ENCODE measurements at regions not wholly inside any gene's neighbourhood (a gene's known extent, or its start where the extent isn't known, plus 50 kb on each side); places are given as distances from the start of the nearest gene placed in this dataset.
"Not testable (repeated sequence)": the region's sequence is repeated elsewhere in the genome, so short reads cannot be mapped to it uniquely, and the experiment has no call there.

GRCh38 chr6:25176466-25176865 lies 102.7 kb upstream of the CARMIL1 start:
- DNase-seq (ENCODE audit: low read depth in 1 of 2, low spot score in 1 of 2): no peak

DNA sequence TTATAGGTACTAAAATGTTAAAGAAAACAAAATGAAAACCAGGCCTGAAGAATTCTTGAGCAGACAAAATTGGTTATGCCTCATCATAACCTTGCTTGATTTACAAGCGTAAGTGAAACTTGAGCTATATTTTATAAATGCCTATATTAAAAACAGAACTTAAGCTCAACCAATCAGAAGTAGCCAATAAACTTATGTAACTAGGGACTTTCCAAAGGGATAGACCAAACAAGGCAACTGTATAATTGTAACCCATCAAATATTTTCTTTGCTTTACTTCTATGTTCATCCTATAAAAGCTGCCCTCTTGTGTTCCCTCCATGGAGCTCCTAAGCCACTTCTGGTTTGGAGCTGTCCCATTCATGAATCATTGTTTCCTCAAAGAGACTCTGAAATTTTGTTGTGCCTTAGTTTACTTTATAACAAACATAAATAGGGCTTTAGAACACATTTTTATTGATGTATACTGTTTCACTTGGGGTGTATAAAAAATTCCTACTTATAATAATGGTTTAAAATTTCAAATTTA lies 101.6 kb upstream of the CARMIL1 start:
- no peak for DNase-seq (ENCODE audit: low read depth in 1 of 2, low spot score in 1 of 2)

DNA sequence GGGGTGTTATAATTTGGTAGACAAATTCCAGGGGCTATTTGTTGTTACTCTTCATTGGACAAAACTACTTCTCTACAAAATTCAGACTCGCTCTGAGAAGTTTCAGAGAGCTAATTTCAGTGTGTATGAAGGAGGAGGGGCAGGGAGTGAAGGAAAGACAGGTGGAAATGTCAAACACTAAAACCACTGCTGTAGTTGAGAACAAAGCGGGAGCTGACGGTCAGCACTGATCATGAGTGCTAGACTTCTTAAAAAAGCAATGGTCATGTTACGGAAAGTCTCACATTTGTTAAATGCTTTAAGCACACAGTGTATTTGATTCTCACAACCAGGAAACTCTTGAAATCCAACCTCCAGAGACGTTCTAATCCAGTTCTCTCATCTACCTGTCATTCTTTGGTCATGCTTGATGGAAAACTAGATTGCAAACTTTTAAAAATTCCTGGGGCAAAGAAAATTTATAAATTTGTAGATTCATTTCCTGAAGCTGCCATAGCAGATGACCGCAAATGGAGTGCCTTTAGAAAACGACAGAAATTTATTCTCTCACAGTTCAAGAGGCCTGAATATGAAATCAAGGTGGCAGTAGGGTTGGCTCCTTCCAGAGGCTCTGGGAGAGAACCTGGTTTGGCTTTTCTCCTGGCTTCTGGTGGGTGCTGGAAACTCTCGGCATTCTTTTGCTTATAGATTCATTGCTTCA lies 100.7 kb upstream of the CARMIL1 start:
- DNase-seq (ENCODE audit: low read depth in 1 of 2, low spot score in 1 of 2): no peak

- no peak for DNase-seq (ENCODE audit: low read depth in 1 of 2, low spot score in 1 of 2)
Measured at GRCh38 chr6:25179051-25179778, 100.0 kb upstream of the CARMIL1 start.

- no peak for DNase-seq (ENCODE audit: low read depth in 1 of 2, low spot score in 1 of 2)
Measured at GRCh38 chr6:25180630-25181349, 98.4 kb upstream of the CARMIL1 start.

GRCh38 chr6:25181350-25181724 lies 97.8 kb upstream of the CARMIL1 start:
- DNase-seq (ENCODE audit: low read depth in 1 of 2, low spot score in 1 of 2): no peak

DNA sequence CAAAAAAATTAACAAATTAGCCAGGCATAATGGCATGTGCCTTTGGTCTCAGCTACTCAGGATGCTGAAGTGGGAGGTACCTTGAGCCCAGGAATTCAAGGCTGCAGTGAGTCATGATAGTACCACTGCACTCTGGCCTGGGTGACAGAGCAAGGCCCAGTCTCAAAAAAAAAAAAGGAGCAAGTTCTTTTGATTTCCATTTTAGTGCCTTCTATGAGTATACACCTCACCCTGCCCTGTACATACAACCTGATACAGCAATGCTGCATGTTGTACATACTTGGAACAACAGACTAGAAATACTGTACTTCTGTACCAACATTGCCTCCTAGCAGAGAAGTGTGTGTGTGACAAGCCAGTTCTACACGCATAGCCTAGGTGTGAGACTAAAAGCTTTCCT lies 97.3 kb upstream of the CARMIL1 start:
- DNase-seq (ENCODE audit: low read depth in 1 of 2, low spot score in 1 of 2): no peak

DNA sequence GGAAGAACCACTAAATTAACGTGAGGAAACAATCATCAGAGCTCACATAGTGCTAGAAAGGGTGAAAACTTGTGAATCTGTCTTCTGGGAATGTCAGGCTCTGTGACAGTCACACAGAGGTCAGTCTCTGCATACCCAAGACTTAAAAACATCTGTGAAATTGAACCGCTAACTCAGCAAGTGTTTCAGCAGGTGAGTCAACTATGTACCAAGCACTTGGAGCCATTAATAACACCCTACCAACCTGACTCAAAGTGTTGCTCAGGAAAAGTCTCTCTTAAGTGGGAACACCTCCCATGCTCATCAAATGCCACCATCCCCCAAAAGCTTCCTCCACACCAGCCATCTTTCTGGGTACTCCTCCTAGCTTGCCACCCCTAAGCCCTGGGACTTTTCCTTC lies 92.3 kb upstream of the CARMIL1 start:
- DNase-seq (ENCODE audit: low read depth in 1 of 2, low spot score in 1 of 2): no peak

DNA sequence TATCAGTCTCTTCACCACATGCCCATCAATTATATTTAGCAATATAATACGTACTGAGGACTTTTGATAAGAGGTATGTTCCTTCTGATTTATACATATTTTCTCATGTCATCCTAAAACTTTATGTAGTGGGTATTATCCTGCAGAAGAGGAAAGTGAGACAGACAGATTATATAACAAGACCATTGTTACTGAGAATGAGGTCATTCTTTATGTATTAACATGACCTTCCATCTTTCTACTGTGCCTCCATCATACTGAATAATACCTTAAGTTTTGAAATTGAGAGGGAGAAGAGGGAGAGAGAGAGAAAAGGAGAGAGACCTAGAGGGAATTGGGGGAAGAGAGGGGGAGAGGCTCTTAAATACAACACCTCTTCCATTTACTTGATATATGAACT lies 90.9 kb upstream of the CARMIL1 start:
- no peak for DNase-seq (ENCODE audit: low read depth in 1 of 2, low spot score in 1 of 2)

- DNase-seq (ENCODE audit: low read depth in 1 of 2, low spot score in 1 of 2): no peak
Measured at GRCh38 chr6:25192590-25193459, 86.3 kb upstream of the CARMIL1 start.

GRCh38 chr6:25193460-25194171 lies 85.6 kb upstream of the CARMIL1 start:
- no peak for DNase-seq (ENCODE audit: low read depth in 1 of 2, low spot score in 1 of 2)

GRCh38 chr6:25194172-25194678 lies 84.9 kb upstream of the CARMIL1 start:
- DNase-seq (ENCODE audit: low read depth in 1 of 2, low spot score in 1 of 2): no peak

- DNase-seq (ENCODE audit: low read depth in 1 of 2, low spot score in 1 of 2): no peak
Measured at GRCh38 chr6:25196464-25196863, 82.7 kb upstream of the CARMIL1 start.

DNA sequence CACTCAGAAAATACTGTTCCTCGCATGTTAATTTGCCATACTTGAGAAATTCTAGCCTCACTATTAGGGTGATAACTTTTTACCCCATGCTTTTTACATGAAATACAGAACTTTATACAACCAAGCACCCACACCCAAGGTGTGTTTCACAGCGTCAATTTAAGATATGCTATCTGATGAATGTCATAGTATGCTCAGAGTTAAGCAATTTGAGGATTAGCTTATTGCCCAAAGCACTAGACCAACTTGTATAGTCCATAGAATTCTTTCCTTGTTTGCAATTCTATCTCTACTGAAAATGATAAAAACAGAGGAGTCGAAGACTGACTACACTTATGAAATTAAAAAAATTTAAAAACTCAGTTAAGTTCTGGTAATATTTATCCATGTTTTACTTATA lies 82.1 kb upstream of the CARMIL1 start:
- DNase-seq (ENCODE audit: low read depth in 1 of 2, low spot score in 1 of 2): no peak

GRCh38 chr6:25199544-25199943 lies 79.6 kb upstream of the CARMIL1 start:
- DNase-seq (ENCODE audit: low read depth in 1 of 2, low spot score in 1 of 2): no peak

- no peak for DNase-seq (ENCODE audit: low read depth in 1 of 2, low spot score in 1 of 2)
Measured at GRCh38 chr6:25202504-25202903, 76.7 kb upstream of the CARMIL1 start.

GRCh38 chr6:25205629-25206028 lies 73.5 kb upstream of the CARMIL1 start:
- DNase-seq (ENCODE audit: low read depth in 1 of 2, low spot score in 1 of 2): no peak

DNA sequence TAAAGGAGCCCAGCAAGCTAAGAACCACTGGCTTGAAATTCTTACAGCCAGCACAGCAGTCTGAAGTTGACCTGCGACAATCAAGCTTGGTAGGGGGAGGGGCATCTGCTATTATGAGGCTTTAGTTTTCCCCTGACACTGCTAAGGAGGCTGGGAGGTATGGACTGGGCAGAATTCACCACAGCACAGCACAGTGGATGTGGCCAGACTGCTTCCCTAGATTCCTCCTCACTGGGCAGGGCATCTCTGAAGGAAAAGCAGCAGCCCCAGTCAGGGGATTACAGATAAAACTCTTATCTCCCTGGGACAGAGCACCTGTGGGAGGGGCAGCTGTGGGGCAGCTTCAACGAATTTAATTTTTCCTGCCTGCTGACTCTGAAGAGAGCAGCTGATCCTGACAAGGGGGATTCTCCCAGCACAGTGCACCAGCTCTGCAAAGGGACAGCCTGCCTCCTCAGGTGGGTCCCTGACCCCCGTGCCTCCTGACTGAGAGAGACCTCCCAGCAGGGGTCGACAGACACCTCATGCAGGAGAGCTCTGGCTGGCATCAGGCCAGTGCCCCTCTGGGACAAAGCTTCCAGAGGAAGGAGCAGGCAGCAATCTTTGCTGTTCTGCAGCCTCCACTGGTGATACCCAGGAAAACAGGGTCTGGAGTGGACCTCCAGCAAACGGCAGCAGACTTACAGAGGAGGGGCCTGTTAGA lies 71.6 kb upstream of the CARMIL1 start:
- not testable (repeated sequence) for DNase-seq (ENCODE audit: low read depth in 1 of 2, low spot score in 1 of 2)

DNA sequence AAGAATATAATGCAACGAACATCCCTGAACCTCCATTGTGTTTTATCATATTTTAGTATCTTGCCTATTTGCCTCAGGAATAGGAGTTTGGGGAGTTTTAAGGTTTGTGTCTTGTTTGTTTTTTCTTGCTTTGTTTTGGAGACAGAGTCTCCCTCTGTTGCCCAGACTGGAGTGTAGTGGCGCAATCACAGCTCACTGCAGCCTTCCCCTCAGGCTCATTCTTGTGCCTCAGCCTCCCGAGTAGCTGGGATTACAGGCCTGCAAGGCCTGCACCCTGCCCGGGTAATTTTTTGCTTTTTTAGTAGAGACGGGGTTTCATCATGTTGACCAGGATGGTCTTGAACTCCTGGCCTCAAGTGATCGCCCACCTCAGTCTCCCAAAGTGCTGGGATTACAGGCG lies 63.3 kb upstream of the CARMIL1 start:
- DNase-seq (ENCODE audit: low read depth in 1 of 2, low spot score in 1 of 2): no peak

GRCh38 chr6:25217302-25217701 lies 61.9 kb upstream of the CARMIL1 start:
- DNase-seq (ENCODE audit: low read depth in 1 of 2, low spot score in 1 of 2): no peak

All from activated T-helper 1 cell treated with anti-CD3 and anti-CD28 coated beads, Interleukin-2, amount 50 U/mL, for 16 hours (primary cell).